Osteoblast (primary cell): ENCODE measurements at regions not wholly inside any gene's neighbourhood (a gene's known extent, or its start where the extent isn't known, plus 50 kb on each side); places are given as distances from the start of the nearest gene placed in this dataset.

Source experiments
- DNase-seq: peaks from one replicate; pipeline ENCODE4 v3.0.0; 2011; ENCODE audit warnings: low spot score, mixed read lengths; ENCODE audit not compliant: insufficient read length; ENCODE audit errors: missing footprints
- H2AFZ ChIP-seq: 2 replicates; pipeline ENCODE4 v1.6.0; 2011; ENCODE audit warnings: mild to moderate bottlenecking, low read length
- H3K27ac ChIP-seq: 2 replicates; pipeline ENCODE4 v1.5.1; 2011; ENCODE audit warnings: mild to moderate bottlenecking, low read depth, low read length, moderate library complexity
- H3K27me3 ChIP-seq: 2 replicates; pipeline ENCODE4 v1.6.0; 2012; ENCODE audit warnings: mild to moderate bottlenecking, control low read depth, inconsistent platforms, low read length, moderate library complexity; ENCODE audit not compliant: insufficient read depth
- H3K36me3 ChIP-seq: 2 replicates; pipeline ENCODE4 v1.5.1; 2011; ENCODE audit warnings: mild to moderate bottlenecking, low read length, control low read depth, moderate library complexity; ENCODE audit not compliant: insufficient read depth
- H3K4me1 ChIP-seq: 2 replicates; pipeline ENCODE4 v1.5.1; 2011; ENCODE audit warnings: mild to moderate bottlenecking, low read length, control low read depth, moderate library complexity; ENCODE audit not compliant: insufficient read depth
- H3K4me2 ChIP-seq: 2 replicates; pipeline ENCODE4 v1.6.0; 2011; ENCODE audit warnings: mild to moderate bottlenecking, low read length; ENCODE audit not compliant: insufficient read depth
- H3K4me3 ChIP-seq: fragments of 200-600 bp; sonication (generic); 3 replicates; pipeline ENCODE4 v1.5.1; 2012; ENCODE audit warnings: mild to moderate bottlenecking, low read length, inconsistent platforms; ENCODE audit not compliant: insufficient read depth
- H3K79me2 ChIP-seq: 2 replicates; pipeline ENCODE4 v1.6.0; 2012; ENCODE audit warnings: mild to moderate bottlenecking, low read length, control low read depth, inconsistent platforms; ENCODE audit not compliant: insufficient read depth
- H3K9me3 ChIP-seq: 2 replicates; pipeline ENCODE4 v1.5.1; 2011; ENCODE audit warnings: low read depth, low read length, control low read depth
- H4K20me1 ChIP-seq: 2 replicates; pipeline ENCODE4 v1.6.0; 2012; ENCODE audit warnings: mild to moderate bottlenecking, low read length, control low read depth; ENCODE audit not compliant: insufficient read depth
- CTCF ChIP-seq: IDR thresholded peaks from 2 replicates; pipeline ENCODE4 v1.5.1; 2011; ENCODE audit warnings: mild to moderate bottlenecking, low read depth, low read length, moderate library complexity; ENCODE audit errors: extremely low read depth

- no peaks in the 10 kb centered on the region for H3K36me3 ChIP-seq
These were observed 395.1 kb downstream of the PLK2 start for GRCh38 chr5:58064801-58065200.

GRCh38 chr5:58060996-58061395 lies 398.9 kb downstream of the PLK2 start:
- H3K27ac ChIP-seq = peak overlapping the region; percentile 13
- H3K27me3 ChIP-seq = no peaks in the 10 kb centered on the region
- no peaks in the 10 kb centered on the region for H3K36me3 ChIP-seq
- peak overlapping the region; percentile 32 for H2AFZ ChIP-seq
- H3K9me3 ChIP-seq = no peaks in the 10 kb centered on the region
- peaks cover 19% of the 10 kb centered on the region for H3K4me1 ChIP-seq
- H3K4me3 ChIP-seq = no peak overlapping the region
- no peaks in the 10 kb centered on the region for H4K20me1 ChIP-seq
- peak; percentile 79 for DNase-seq
- peak overlapping the region; percentile 22 for H3K4me2 ChIP-seq
- TF ChIP-seq CTCF = no peak
- no peaks in the 10 kb centered on the region for H3K79me2 ChIP-seq

More at GRCh38 chr5:58064801-58065200, 395.1 kb downstream of the PLK2 start:
- no peak for TF ChIP-seq CTCF
- H3K27ac ChIP-seq = no peak overlapping the region
- H2AFZ ChIP-seq = no peak overlapping the region
- H3K4me3 ChIP-seq = no peak overlapping the region
- H3K79me2 ChIP-seq = no peaks in the 10 kb centered on the region
- DNase-seq = no peak
- no peaks in the 10 kb centered on the region for H3K27me3 ChIP-seq
- no peaks in the 10 kb centered on the region for H3K9me3 ChIP-seq
- peaks cover 16% of the 10 kb centered on the region for H3K4me1 ChIP-seq
- no peaks in the 10 kb centered on the region for H4K20me1 ChIP-seq
- no peak overlapping the region for H3K4me2 ChIP-seq

- H3K79me2 ChIP-seq = no peaks in the 10 kb centered on the region
- H4K20me1 ChIP-seq = no peaks in the 10 kb centered on the region
- H3K27ac ChIP-seq = no peak overlapping the region
- no peaks in the 10 kb centered on the region for H3K27me3 ChIP-seq
- H3K4me3 ChIP-seq = no peak overlapping the region
- no peaks in the 10 kb centered on the region for H3K36me3 ChIP-seq
- no peak for DNase-seq
- H3K4me1 ChIP-seq = peaks cover 19% of the 10 kb centered on the region
- H2AFZ ChIP-seq = no peak overlapping the region
- no peaks in the 10 kb centered on the region for H3K9me3 ChIP-seq
- TF ChIP-seq CTCF = no peak
- no peak overlapping the region for H3K4me2 ChIP-seq
These were observed 402.6 kb downstream of the PLK2 start for GRCh38 chr5:58057324-58057723.

- H3K27ac ChIP-seq = no peak overlapping the region
- peaks cover 15% of the 10 kb centered on the region for H3K4me1 ChIP-seq
- TF ChIP-seq CTCF = no peak
- no peak overlapping the region for H2AFZ ChIP-seq
- no peaks in the 10 kb centered on the region for H3K79me2 ChIP-seq
- H3K36me3 ChIP-seq = no peaks in the 10 kb centered on the region
- no peak overlapping the region for H3K4me3 ChIP-seq
- no peak for DNase-seq
- H4K20me1 ChIP-seq = no peaks in the 10 kb centered on the region
- no peaks in the 10 kb centered on the region for H3K9me3 ChIP-seq
- no peak overlapping the region for H3K4me2 ChIP-seq
- no peaks in the 10 kb centered on the region for H3K27me3 ChIP-seq
These were observed 403.3 kb downstream of the PLK2 start for GRCh38 chr5:58056546-58056945.
